GM19452 (cell line): ENCODE measurements at regions not wholly inside any gene's neighbourhood (a gene's known extent, or its start where the extent isn't known, plus 50 kb on each side); places are given as distances from the start of the nearest gene placed in this dataset.

Experiments used
- ATAC-seq: cut with Tn5 transposase; IDR thresholded peaks from one replicate; pipeline ENCODE4 v1.9.1; 2021; ENCODE audit not compliant: unreplicated experiment

- ATAC-seq: no peak
These were observed 182.8 kb downstream of the FOXO1 start for GRCh38 chr13:40483601-40484000.

- ATAC-seq: no peak
These were observed 182.2 kb downstream of the FOXO1 start for GRCh38 chr13:40484101-40484800.

- no peak for ATAC-seq
These were observed 181.5 kb downstream of the FOXO1 start for GRCh38 chr13:40484974-40485373.

DNA sequence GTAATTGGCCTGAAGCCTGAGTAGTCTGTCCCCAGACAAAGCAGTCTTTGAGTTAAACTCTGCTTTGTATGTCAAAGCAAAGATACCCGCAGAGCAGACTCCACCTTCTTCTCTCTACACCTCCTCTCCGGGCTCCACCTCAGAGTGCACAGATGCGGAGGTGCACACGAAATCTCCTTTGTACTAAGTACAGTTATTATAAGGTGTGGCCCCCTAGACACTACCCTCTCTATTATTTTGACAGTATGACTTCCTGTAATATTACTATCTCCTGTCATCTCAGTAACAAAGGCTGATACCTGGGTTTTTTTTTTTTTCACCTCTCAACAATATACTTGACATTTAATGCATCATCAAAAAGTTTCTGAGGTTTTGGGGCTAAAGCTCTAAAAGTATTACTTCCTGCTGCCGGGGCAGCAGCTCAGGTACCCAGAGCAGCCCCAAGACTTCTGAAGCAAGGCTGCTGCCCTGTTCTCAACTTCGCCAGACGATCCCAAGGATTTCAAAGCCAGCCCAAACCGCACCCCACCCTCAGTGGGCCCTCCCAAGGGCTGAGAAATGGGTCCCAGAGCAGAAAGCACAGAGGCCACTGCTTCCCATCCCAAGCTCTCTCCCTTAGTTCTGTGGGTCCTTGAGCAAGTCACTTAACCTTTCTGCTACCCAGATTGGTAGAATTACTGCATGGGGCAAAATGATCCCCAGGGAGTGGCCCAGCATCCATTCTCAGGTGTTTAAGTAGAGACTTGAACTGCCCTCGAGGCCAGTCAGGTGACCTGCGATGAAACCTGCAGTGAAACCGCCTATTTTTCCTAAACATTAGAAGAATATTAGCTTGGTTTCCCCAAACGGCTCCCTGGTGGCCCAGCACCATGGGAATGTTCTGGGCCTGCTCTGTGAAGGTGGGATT is 180.6 kb downstream of the FOXO1 start:
- ATAC-seq: peak; percentile 79

DNA sequence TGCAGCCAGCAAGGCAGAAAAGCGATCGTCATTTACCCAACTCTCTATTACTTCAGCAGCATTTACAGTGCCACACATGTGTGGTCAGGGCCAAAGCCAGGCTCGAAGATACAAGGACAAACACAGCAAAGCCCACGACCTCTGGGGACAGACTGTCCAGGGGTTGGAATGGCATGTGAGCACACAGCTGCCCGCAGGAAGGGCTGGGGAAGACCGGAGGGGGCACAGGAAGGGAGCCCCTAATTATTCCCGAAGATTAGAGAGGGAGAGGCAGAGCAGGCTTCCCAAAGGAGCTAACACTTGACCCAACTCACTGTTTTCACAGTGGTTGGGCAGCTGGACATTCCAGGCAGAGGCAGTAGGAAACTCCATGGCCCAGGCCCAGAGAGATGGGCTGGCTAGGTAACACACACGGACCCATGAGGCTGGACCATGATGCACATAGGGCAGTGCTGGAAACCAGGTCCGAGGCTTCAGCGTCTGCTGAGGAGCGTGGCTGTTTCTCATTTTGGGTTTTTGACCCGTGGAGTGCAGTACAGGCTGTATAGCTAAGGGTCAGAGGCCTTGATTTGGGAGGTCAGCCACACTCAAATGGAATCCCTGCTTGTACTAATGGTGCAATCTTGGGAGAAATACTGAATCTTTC is 179.8 kb downstream of the FOXO1 start:
- no peak for ATAC-seq

- ATAC-seq: no peak
These were observed 177.5 kb downstream of the FOXO1 start for GRCh38 chr13:40488869-40489391.

GRCh38 chr13:40490086-40490758 is 176.2 kb downstream of the FOXO1 start:
- ATAC-seq: no peak

GRCh38 chr13:40492511-40492910 is 173.9 kb downstream of the FOXO1 start:
- ATAC-seq: no peak

DNA sequence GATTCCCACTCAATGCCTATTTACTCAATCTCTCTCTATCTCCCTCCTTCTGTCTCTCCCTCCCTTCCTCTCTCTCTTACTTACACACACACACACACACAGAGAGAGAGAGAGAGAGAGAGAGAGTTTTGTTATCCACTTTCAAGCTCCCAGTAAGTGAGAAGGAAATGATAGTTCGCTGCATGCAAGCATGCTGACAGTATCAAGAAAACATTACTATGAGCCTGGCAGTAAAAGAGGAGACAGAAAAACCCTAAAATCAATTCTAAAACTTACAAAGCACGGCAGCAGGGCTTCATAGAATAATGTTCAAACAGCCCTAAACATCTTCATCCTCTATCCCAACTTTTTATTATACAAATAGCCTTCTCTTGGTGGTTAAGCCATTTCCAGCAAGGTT is 171.9 kb downstream of the FOXO1 start:
- no peak for ATAC-seq

GRCh38 chr13:40494946-40495620 is 171.4 kb downstream of the FOXO1 start:
- ATAC-seq: no peak

GRCh38 chr13:40495621-40496001 is 170.8 kb downstream of the FOXO1 start:
- no peak for ATAC-seq

DNA sequence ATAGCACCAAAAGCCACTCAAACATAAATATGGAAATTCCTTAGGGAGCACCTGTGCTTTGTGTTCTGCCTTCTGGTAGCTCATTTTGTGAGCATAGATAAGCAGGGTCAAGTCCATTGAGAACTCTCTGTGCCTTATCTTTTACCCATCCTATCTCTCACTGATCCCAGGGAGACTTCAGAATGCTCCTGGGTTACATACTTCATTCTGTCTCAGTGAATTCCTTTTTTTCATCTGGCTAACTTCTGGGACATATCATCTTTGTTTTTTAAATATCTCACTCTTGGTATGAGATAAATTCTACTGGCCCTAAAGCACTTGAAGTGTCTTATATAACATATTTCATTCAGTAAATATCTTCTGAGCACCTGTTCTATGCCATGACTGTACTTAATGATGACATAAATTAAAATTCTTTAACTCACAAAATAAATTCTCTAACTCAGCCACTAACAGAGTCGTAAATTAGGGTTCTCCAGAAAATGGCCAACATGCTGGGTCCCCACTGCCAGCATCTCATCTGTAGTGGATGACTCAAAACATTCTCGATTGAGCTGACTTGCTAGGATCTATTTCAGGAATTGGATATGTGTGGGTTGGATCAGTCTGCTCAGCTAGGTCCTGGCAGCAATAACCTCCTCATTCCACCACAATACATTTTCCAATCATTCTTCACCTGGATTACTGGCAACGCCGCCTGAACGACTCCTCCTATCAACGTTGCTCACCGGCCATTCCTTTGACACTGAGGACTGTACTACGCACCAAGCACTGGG is 170.2 kb downstream of the FOXO1 start:
- ATAC-seq: no peak

DNA sequence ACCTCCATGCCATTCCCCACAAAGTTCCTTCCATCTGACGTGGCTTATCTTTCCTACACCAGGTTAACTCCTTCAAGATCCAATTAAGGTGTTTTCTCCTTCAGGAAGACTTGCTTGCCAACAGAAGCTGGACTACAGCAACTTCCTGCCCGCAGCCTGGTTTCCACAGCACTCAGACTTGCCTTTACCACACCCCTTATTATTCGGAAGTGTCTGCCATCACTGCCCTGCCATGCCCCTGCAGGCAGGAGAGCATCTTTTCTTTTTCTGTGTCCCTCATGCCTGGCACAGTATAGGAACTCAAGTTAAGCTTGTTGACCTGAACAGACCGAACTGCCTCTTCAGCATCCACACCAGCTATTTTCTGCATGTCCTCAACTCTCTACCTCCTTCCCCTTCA is 168.0 kb downstream of the FOXO1 start:
- no peak for ATAC-seq

GRCh38 chr13:40502236-40502635 is 164.2 kb downstream of the FOXO1 start:
- no peak for ATAC-seq

GRCh38 chr13:40503011-40503410 is 163.4 kb downstream of the FOXO1 start:
- ATAC-seq: no peak

DNA sequence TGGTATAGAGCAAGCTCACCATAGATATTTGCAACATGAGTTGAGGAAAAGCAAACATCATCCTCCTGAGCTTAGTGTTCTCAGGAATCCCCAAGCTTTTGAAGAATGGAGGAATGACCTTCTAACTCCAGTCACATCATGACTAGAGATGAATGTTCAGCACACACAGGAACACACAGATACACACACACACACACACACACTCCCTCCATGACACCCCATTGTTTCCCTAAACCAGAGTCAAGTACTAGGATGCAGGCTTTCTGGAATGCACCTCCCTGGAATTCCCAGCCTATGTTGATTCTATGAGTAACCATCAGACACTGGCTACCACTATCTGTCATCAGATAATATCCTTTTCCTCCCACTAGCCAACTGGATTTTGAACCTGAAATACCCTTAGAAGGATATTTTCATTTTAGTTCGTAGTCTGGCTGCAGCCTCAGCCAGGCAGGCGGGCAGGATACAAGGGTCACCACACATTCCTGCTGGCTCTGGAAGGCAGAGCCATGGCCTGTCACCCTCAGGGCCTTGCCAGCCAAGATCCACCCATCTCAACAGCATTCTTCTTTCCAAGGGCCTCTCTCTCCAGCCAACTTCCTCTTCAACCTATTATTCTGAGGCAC is 162.4 kb downstream of the FOXO1 start:
- no peak for ATAC-seq

DNA sequence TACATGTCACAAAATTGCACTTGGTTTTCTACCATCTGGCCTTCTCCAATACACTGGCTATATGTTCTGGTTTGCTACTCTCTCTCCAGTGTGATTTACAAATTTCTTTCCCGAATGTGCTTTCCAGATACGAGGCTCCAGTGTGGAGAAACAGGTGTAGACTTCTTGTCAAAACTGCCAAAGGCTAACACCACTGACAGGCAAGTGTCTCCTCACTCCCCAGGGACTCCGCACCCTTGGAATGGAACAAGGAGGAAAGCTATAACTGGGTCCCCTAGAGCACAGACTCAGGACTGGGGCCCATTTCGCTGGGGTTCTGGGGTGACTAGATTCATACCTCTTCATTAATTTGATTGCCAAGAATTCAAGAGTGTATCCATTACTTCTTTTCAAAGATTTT is 161.8 kb downstream of the FOXO1 start:
- no peak for ATAC-seq

GRCh38 chr13:40505196-40505595 is 161.2 kb downstream of the FOXO1 start:
- ATAC-seq: no peak
